ENCODE measurements at regions not wholly inside any gene's neighbourhood (a gene's known extent, or its start where the extent isn't known, plus 50 kb on each side); places are given as distances from the start of the nearest gene placed in this dataset.

DNA sequence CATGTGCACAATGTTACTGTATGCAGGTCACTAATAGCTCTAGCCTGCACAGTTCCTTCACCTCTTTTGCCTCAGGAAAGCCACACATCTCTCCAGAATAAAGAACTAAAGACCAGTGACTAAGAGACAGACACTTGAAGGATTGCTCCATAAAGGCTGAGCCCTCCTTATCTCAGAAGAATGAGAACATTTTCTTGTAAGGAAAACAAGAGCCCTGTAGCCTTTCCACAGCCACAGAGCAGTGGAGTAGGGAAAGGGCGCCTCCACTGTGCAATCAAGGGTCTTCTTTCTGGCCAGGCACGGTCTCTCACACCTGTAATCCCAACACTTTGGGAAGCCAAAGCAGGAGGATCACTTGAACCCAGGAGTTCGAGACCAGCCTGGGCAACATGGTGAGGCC, 202.6 kb upstream of the TMEM45B start:
- TF ChIP-seq, protein P1, sequence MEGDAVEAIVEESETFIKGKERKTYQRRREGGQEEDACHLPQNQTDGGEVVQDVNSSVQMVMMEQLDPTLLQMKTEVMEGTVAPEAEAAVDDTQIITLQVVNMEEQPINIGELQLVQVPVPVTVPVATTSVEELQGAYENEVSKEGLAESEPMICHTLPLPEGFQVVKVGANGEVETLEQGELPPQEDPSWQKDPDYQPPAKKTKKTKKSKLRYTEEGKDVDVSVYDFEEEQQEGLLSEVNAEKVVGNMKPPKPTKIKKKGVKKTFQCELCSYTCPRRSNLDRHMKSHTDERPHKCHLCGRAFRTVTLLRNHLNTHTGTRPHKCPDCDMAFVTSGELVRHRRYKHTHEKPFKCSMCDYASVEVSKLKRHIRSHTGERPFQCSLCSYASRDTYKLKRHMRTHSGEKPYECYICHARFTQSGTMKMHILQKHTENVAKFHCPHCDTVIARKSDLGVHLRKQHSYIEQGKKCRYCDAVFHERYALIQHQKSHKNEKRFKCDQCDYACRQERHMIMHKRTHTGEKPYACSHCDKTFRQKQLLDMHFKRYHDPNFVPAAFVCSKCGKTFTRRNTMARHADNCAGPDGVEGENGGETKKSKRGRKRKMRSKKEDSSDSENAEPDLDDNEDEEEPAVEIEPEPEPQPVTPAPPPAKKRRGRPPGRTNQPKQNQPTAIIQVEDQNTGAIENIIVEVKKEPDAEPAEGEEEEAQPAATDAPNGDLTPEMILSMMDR (IDR thresholded peaks at IDR 0.05): no peak
- TF ChIP-seq POLR2AphosphoS5 (IDR thresholded peaks at IDR 0.05; ENCODE audit: low read depth, low read length): no peak
